ENCODE measurements at regions not wholly inside any gene's neighbourhood (a gene's known extent, or its start where the extent isn't known, plus 50 kb on each side); places are given as distances from the start of the nearest gene placed in this dataset.
"Not testable (repeated sequence)": the region's sequence is repeated elsewhere in the genome, so short reads cannot be mapped to it uniquely, and the experiment has no call there.

DNA sequence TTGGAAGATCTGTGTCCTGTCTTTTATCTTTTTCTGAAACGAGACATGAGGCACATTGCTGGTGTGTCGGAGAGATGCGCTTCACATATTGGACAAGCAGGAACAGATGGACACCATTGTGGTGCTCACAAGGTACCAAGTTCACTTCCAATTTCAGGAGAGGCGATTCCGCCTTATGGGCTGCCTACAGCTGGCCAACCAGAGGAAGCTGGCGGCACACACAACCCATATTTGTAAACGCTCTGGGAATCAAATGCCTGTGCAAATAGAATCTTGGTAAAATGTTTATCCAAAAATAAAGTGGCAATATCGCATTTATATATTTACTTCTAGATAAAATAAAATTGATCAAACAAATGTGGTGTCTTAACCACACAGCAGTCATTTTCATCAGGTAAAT, 337.4 kb downstream of the TCERG1L start:
- no peaks in the 10 kb centered on the region for H4K20me1 ChIP-seq (ENCODE audit: control insufficient read depth, extremely low read depth, insufficient read depth, low read length)
- no peak for TF ChIP-seq EZH2 (IDR thresholded peaks at IDR 0.05; ENCODE audit: low read length)
- H3K9me1 ChIP-seq (ENCODE audit: control insufficient read depth, extremely low read depth, insufficient read depth, low read length): no peaks in the 10 kb centered on the region
- no peak overlapping the region for H3K4me3 ChIP-seq (ENCODE audit: control insufficient read depth in 2 of 3, extremely low read depth in 1 of 3, insufficient read depth in 2 of 3, low read depth in 1 of 3, low read length in 3 of 3)
- no peak overlapping the region for H3K4me2 ChIP-seq (ENCODE audit: control insufficient read depth, extremely low read depth, insufficient read depth, low read depth, low read length)
- H3K36me3 ChIP-seq (ENCODE audit: control insufficient read depth in 2 of 2, extremely low read depth in 1 of 2, insufficient read depth in 2 of 2, low read length in 2 of 2): no peaks in the 10 kb centered on the region
- no peak overlapping the region for H2AFZ ChIP-seq (ENCODE audit: control insufficient read depth, low read length)
- H3K79me2 ChIP-seq (ENCODE audit: control insufficient read depth, insufficient read depth, low read length): no peaks in the 10 kb centered on the region
- no peak overlapping the region for H3K27ac ChIP-seq (ENCODE audit: control insufficient read depth, insufficient read depth, low read length)
- no peaks in the 10 kb centered on the region for H3K4me1 ChIP-seq (ENCODE audit: control insufficient read depth, extremely low read depth, insufficient read depth, low read length)
- no peak overlapping the region for H3K9ac ChIP-seq (ENCODE audit: control insufficient read depth, extremely low read depth, insufficient read depth, low read length)
- FAIRE-seq (no peak), DNase-seq (ENCODE audit: low read depth, low spot score) (no peak)
- no peaks in the 10 kb centered on the region for H3K27me3 ChIP-seq (ENCODE audit: control insufficient read depth, extremely low read depth, insufficient read depth, low read length)
- dilution Hi-C loops (cut with MboI; ENCODE audit: extremely low pct_ligation_motif_present, low sequenced_read_pairs): no loop called here
- peaks cover 8% of the 10 kb centered on the region for H3K9me3 ChIP-seq (ENCODE audit: control insufficient read depth, low read depth, low read length)

DNA sequence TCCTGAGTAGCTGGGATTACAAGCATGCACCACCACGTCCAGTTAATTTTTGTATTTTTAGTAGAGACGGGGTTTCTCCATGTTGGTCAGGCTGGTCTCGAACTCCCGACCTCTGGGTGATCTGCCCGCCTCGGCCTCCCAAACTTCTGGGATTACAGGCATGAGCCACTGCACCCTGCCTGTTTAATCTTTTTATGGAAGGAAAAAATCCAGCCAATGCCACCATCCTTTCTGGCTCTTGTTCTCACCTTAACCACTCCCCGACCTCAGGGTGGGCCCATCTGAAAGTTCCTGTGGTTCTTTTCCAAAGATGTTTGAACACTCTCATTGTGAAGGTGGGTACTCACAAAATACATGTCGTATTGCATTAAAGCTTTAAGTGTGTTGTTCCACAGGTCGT, 336.2 kb downstream of the TCERG1L start:
- not testable (repeated sequence) for H3K27me3 ChIP-seq (ENCODE audit: control insufficient read depth, extremely low read depth, insufficient read depth, low read length)

DNA sequence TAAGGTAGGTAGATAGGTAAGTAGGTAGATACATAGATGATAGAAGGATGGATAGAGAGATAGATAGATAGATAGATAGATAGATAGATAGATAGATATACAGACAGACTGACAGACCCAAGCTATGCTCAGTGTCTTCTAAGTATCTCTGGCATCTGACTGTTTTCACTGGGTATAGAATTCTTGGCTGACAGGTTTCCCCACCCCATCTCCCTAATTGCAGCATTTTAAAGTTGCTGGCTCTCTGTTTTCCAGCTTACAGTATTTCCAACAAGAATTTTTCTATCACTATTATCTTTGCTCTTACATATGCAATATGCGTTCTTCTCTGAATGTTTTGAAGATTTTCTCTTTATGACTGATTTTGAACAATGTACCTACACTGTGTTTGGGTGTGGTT, 328.7 kb downstream of the TCERG1L start:
- no peak overlapping the region for H3K4me3 ChIP-seq (ENCODE audit: control insufficient read depth in 2 of 3, extremely low read depth in 1 of 3, insufficient read depth in 2 of 3, low read depth in 1 of 3, low read length in 3 of 3)
- dilution Hi-C loops (cut with MboI; ENCODE audit: extremely low pct_ligation_motif_present, low sequenced_read_pairs): no loop called here

More for the DNA sequence above, 336.2 kb downstream of the TCERG1L start:
- H3K9me1 ChIP-seq (ENCODE audit: control insufficient read depth, extremely low read depth, insufficient read depth, low read length); H3K4me1 ChIP-seq (ENCODE audit: control insufficient read depth, extremely low read depth, insufficient read depth, low read length); H3K9me3 ChIP-seq (ENCODE audit: control insufficient read depth, low read depth, low read length); H3K9ac ChIP-seq (ENCODE audit: control insufficient read depth, extremely low read depth, insufficient read depth, low read length); dilution Hi-C loops (cut with MboI; ENCODE audit: extremely low pct_ligation_motif_present, low sequenced_read_pairs); H3K4me3 ChIP-seq (ENCODE audit: control insufficient read depth in 2 of 3, extremely low read depth in 1 of 3, insufficient read depth in 2 of 3, low read depth in 1 of 3, low read length in 3 of 3); FAIRE-seq; H2AFZ ChIP-seq (ENCODE audit: control insufficient read depth, low read length); H3K4me2 ChIP-seq (ENCODE audit: control insufficient read depth, extremely low read depth, insufficient read depth, low read depth, low read length); H3K27ac ChIP-seq (ENCODE audit: control insufficient read depth, insufficient read depth, low read length); H4K20me1 ChIP-seq (ENCODE audit: control insufficient read depth, extremely low read depth, insufficient read depth, low read length); DNase-seq (ENCODE audit: low read depth, low spot score); H3K36me3 ChIP-seq (ENCODE audit: control insufficient read depth in 2 of 2, extremely low read depth in 1 of 2, insufficient read depth in 2 of 2, low read length in 2 of 2); H3K79me2 ChIP-seq (ENCODE audit: control insufficient read depth, insufficient read depth, low read length): not testable (repeated sequence)

More for the DNA sequence above, 328.7 kb downstream of the TCERG1L start:
- Histone ChIP-seq H2AFZ (ENCODE audit: control insufficient read depth, low read length) (no peak overlapping the region), H3K27ac (ENCODE audit: control insufficient read depth, insufficient read depth, low read length) (no peak overlapping the region), H3K9me1 (ENCODE audit: control insufficient read depth, extremely low read depth, insufficient read depth, low read length) (no peaks in the 10 kb centered on the region), H3K4me1 (ENCODE audit: control insufficient read depth, extremely low read depth, insufficient read depth, low read length) (no peaks in the 10 kb centered on the region), H3K27me3 (ENCODE audit: control insufficient read depth, extremely low read depth, insufficient read depth, low read length) (no peaks in the 10 kb centered on the region), H3K9me3 (ENCODE audit: control insufficient read depth, low read depth, low read length) (peaks cover 2% of the 10 kb centered on the region), H3K79me2 (ENCODE audit: control insufficient read depth, insufficient read depth, low read length) (no peaks in the 10 kb centered on the region), H3K36me3 (ENCODE audit: control insufficient read depth in 2 of 2, extremely low read depth in 1 of 2, insufficient read depth in 2 of 2, low read length in 2 of 2) (no peaks in the 10 kb centered on the region), H3K9ac (ENCODE audit: control insufficient read depth, extremely low read depth, insufficient read depth, low read length) (no peak overlapping the region), H3K4me2 (ENCODE audit: control insufficient read depth, extremely low read depth, insufficient read depth, low read depth, low read length) (no peak overlapping the region), H4K20me1 (ENCODE audit: control insufficient read depth, extremely low read depth, insufficient read depth, low read length) (no peaks in the 10 kb centered on the region)
- TF ChIP-seq, protein P1, sequence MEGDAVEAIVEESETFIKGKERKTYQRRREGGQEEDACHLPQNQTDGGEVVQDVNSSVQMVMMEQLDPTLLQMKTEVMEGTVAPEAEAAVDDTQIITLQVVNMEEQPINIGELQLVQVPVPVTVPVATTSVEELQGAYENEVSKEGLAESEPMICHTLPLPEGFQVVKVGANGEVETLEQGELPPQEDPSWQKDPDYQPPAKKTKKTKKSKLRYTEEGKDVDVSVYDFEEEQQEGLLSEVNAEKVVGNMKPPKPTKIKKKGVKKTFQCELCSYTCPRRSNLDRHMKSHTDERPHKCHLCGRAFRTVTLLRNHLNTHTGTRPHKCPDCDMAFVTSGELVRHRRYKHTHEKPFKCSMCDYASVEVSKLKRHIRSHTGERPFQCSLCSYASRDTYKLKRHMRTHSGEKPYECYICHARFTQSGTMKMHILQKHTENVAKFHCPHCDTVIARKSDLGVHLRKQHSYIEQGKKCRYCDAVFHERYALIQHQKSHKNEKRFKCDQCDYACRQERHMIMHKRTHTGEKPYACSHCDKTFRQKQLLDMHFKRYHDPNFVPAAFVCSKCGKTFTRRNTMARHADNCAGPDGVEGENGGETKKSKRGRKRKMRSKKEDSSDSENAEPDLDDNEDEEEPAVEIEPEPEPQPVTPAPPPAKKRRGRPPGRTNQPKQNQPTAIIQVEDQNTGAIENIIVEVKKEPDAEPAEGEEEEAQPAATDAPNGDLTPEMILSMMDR (optimal IDR thresholded peaks at IDR 0.05 in 1 of 3, IDR thresholded peaks at IDR 0.05 in 1 of 3, conservative IDR thresholded peaks at IDR 0.05 in 1 of 3; ENCODE audit: extremely low read depth in 1 of 3, insufficient read depth in 2 of 3, low read length in 3 of 3): no peak
- no peak for TF ChIP-seq EZH2 (IDR thresholded peaks at IDR 0.05; ENCODE audit: low read length)
- FAIRE-seq: no peak
- no peak for DNase-seq (ENCODE audit: low read depth, low spot score)
